Thyroid gland (tissue), 4 donors: ENCODE measurements at regions not wholly inside any gene's neighbourhood (a gene's known extent, or its start where the extent isn't known, plus 50 kb on each side); places are given as distances from the start of the nearest gene placed in this dataset.

Experiments used
- DNase-seq, 2 donors: peaks; one replicate each; pipeline ENCODE4 v3.0.0-alpha.2; 2019
- H3K27ac ChIP-seq, 3 donors: fragments of 200-600 bp; sonication (generic); 1 replicate in 2 of 3; 2 replicates in 1 of 3; pipeline ENCODE4 v1.5.1; 2016 to 2019; ENCODE audit warnings: mild to moderate bottlenecking in 1 of 3, moderate library complexity in 1 of 3
- H3K27me3 ChIP-seq: fragments of 200-600 bp; sonication (generic); one replicate; pipeline ENCODE4 v1.5.1; 2019
- H3K36me3 ChIP-seq, 2 donors: fragments of 200-600 bp; sonication (generic); one replicate each; pipeline ENCODE4 v1.5.1; 2016 to 2019
- H3K4me1 ChIP-seq, 2 donors: fragments of 200-600 bp; sonication (generic); one replicate each; pipeline ENCODE4 v1.5.1; 2017 to 2019
- H3K4me3 ChIP-seq, 3 donors: fragments of 200-600 bp; sonication (generic); replicated peaks in 1 of 3; 1 replicate in 2 of 3; 2 replicates in 1 of 3; pipeline ENCODE4 v1.5.1; 2016; ENCODE audit warnings: mild to moderate bottlenecking in 1 of 3
- H3K9me3 ChIP-seq: fragments of 200-600 bp; sonication (generic); one replicate; pipeline ENCODE4 v1.5.1; 2017
- CTCF ChIP-seq, 6 experiments: fragments of 200-600 bp in 3 of 6; fragments of 450-650 bp in 3 of 6; sonication (generic) in 3 of 6; IDR thresholded peaks; one replicate each; pipeline ENCODE4 v1.5.1; 2016 to 2019; ENCODE audit warnings: antibody characterized with exemption in 6 of 6, mild to moderate bottlenecking in 2 of 6, inconsistent platforms in 1 of 6, moderate library complexity in 1 of 6
- POLR2A ChIP-seq, 2 donors: fragments of 450-650 bp; IDR thresholded peaks; one replicate each; pipeline ENCODE4 v1.6.1; 2017; ENCODE audit warnings: antibody characterized with exemption in 2 of 2, mild to moderate bottlenecking in 2 of 2, moderate library complexity in 1 of 2
- WGBS, 2 donors: methylation state at CpG; one replicate each; pipeline ENCODE4 v1.1.5; 2017; 5-methylcytosine and 5-hydroxymethylcytosine counted together
- intact Hi-C: fragments of 100-400 bp; cut with DNase I; formaldehyde crosslinking; loops from one replicate; pipeline ENCODE4 v1.15.1; 2023

GRCh38 chr7:12094365-12094921, 116.7 kb upstream of the TMEM106B start:
- Histone ChIP-seq H3K4me1 (no peaks in the 10 kb centered on the region), H3K27me3 (no peaks in the 10 kb centered on the region), H3K9me3 (no peaks in the 10 kb centered on the region), H3K36me3 (no peaks in the 10 kb centered on the region), H3K4me3 (no peak overlapping the region), H3K27ac (no peak overlapping the region)
- DNase-seq = no peak
- 26 to 41% methylated on average over 4 of the region's 4 CpGs for WGBS, 2 donors
- intact Hi-C loops = no loop called here
- TF ChIP-seq POLR2A (IDR thresholded peaks at IDR 0.05) (no peak), CTCF (IDR thresholded peaks at IDR 0.05) (no peak)

- Histone ChIP-seq H3K27me3 (no peaks in the 10 kb centered on the region), H3K4me1 (no peaks in the 10 kb centered on the region), H3K9me3 (no peaks in the 10 kb centered on the region), H3K4me3 (no peak overlapping the region), H3K27ac (no peak overlapping the region), H3K36me3 (no peaks in the 10 kb centered on the region)
- no peak for TF ChIP-seq POLR2A (IDR thresholded peaks at IDR 0.05)
- TF ChIP-seq CTCF (IDR thresholded peaks at IDR 0.05) = no peak
- intact Hi-C loops = no loop called here
- peak in 1 of 2 donors; percentile 3 for DNase-seq
- 26 to 32% methylated on average over 3 of the region's 3 CpGs for WGBS, 2 donors
Measured at GRCh38 chr7:12102126-12102525, 109.0 kb upstream of the TMEM106B start.

- Histone ChIP-seq H3K9me3 (no peaks in the 10 kb centered on the region), H3K4me1 (no peaks in the 10 kb centered on the region), H3K27ac (no peak overlapping the region), H3K36me3 (no peaks in the 10 kb centered on the region), H3K4me3 (no peak overlapping the region), H3K27me3 (no peaks in the 10 kb centered on the region)
- TF ChIP-seq CTCF (IDR thresholded peaks at IDR 0.05) (no peak), POLR2A (IDR thresholded peaks at IDR 0.05) (no peak)
- WGBS, 2 donors = 73 to 76% methylated on average over 3 of the region's 3 CpGs
- intact Hi-C loops = no loop called here
- no peak for DNase-seq
Measured at GRCh38 chr7:12102527-12102926, 108.6 kb upstream of the TMEM106B start.

- Histone ChIP-seq H3K9me3 (no peaks in the 10 kb centered on the region), H3K4me3 (no peak overlapping the region), H3K36me3 (no peaks in the 10 kb centered on the region), H3K27ac (no peak overlapping the region), H3K4me1 (no peaks in the 10 kb centered on the region), H3K27me3 (no peaks in the 10 kb centered on the region)
- intact Hi-C loops = no loop called here
- no peak for DNase-seq
- TF ChIP-seq POLR2A (IDR thresholded peaks at IDR 0.05) (no peak), CTCF (IDR thresholded peaks at IDR 0.05) (no peak)
Measured at GRCh38 chr7:12103948-12104347, 107.1 kb upstream of the TMEM106B start.

- Histone ChIP-seq H3K27ac (no peak overlapping the region), H3K4me3 (no peak overlapping the region), H3K4me1 (peaks cover 0 to 3% of the 10 kb centered on the region in 2 donors), H3K9me3 (no peaks in the 10 kb centered on the region), H3K36me3 (no peaks in the 10 kb centered on the region), H3K27me3 (no peaks in the 10 kb centered on the region)
- intact Hi-C loops = no loop called here
- 91 to 95% methylated on average over 2 of the region's 2 CpGs for WGBS, 2 donors
- no peak for DNase-seq
- TF ChIP-seq CTCF (IDR thresholded peaks at IDR 0.05) = no peak
- no peak for TF ChIP-seq POLR2A (IDR thresholded peaks at IDR 0.05)
Measured at GRCh38 chr7:12107381-12107780, 103.7 kb upstream of the TMEM106B start.
